Heart right ventricle (tissue), 16 donors: ENCODE measurements at regions not wholly inside any gene's neighbourhood (a gene's known extent, or its start where the extent isn't known, plus 50 kb on each side); places are given as distances from the start of the nearest gene placed in this dataset.

Experiments used
- ATAC-seq, 8 donors: fragments of 200-7000 bp; cut with Tn5 transposase; one replicate each; pipeline ENCODE4 v1.9.1; 2020; ENCODE audit warnings: mild to moderate bottlenecking in 8 of 8, moderate library complexity in 8 of 8, moderate number of reproducible peaks in 1 of 8
- DNase-seq, 2 donors: peaks; one replicate each; pipeline ENCODE4 v3.0.0-alpha.2; 2020
- H3K27ac ChIP-seq, 10 donors: fragments of 200-600 bp; sonication (generic) in 2 of 10; one replicate each; pipeline versions ENCODE4 v1.5.0 to v1.8.0; 2020 to 2022; ENCODE audit warnings: mild to moderate bottlenecking in 3 of 10
- H3K27me3 ChIP-seq, 7 donors: fragments of 200-600 bp; one replicate each; pipeline ENCODE4 v1.8.0; 2021 to 2022; ENCODE audit warnings: mild to moderate bottlenecking in 2 of 7
- H3K36me3 ChIP-seq, 9 donors: fragments of 200-600 bp; sonication (generic) in 1 of 9; one replicate each; pipeline versions ENCODE4 v1.5.0 to v1.8.0; 2020 to 2022; ENCODE audit warnings: mild to moderate bottlenecking in 2 of 9
- H3K4me1 ChIP-seq, 9 donors: fragments of 200-600 bp; sonication (generic) in 1 of 9; one replicate each; pipeline versions ENCODE4 v1.5.0 to v1.8.0; 2020 to 2022; ENCODE audit warnings: mild to moderate bottlenecking in 4 of 9
- H3K4me3 ChIP-seq, 10 donors: fragments of 200-600 bp; sonication (generic) in 2 of 10; one replicate each; pipeline versions ENCODE4 v1.5.0 to v1.8.0; 2020 to 2022; ENCODE audit warnings: mild to moderate bottlenecking in 7 of 10, moderate library complexity in 2 of 10
- H3K9me3 ChIP-seq, 11 donors: fragments of 200-600 bp in 10 of 11; sonication (generic) in 2 of 11; one replicate each; pipeline versions ENCODE4 v1.5.0 to v1.8.0; 2013 to 2022; ENCODE audit warnings: mild to moderate bottlenecking in 2 of 11, control low read depth in 1 of 11, moderate library complexity in 1 of 11
- WGBS, 2 donors: extraction: QIAGEN DNeasy Blood & Tissue Kit; methylation state at CpG; one replicate each; pipeline ENCODE4 v1.1.7; 2013; ENCODE audit warnings: inconsistent platforms in 1 of 2; 5-methylcytosine and 5-hydroxymethylcytosine counted together
- intact Hi-C, 10 donors: fragments of 100-400 bp; cut with DNase I; formaldehyde crosslinking; loops; one replicate each; pipeline versions ENCODE4 v1.11.1 to v1.14.2; 2022
- TF ChIP-seq, protein P1 (sequence below), 9 donors: fragments of 200-600 bp; sonication (generic) in 2 of 9; IDR thresholded peaks; one replicate each; pipeline versions ENCODE4 v1.5.0 to v1.8.0; 2021 to 2022; ENCODE audit warnings: antibody characterized with exemption in 9 of 9, mild to moderate bottlenecking in 5 of 9, moderate library complexity in 1 of 9
- donor health status: Arrhythmogenic right ventricular cardiomyopathy.
- donor health status: ischemic (EF 13 %, LVEDD 7.1; RV severe dilation, severe dysfunction).
- donor health status: healthy with polysubstance abuse.
- donor health status: DM: no; HTN: yes; CAD: no.
- donor health status: DM: no; HTN: no; CAD: no.
- donor health status: ischemic (EF 25% LVEDD 6.9; RV normal size, moderate dysfunction).
- donor health status: ischemic (EF 25% LVEDD 5.7; RV mildly dilated, moderate dysfunction).
- donor health status: healthy.
- donor health status: DM: yes; HTN: yes; CAD: no.
- donor health status: Ischemic cardiomyopathy.
- donor health status: ischemic (EF 35%, LVEDD 5.7; RV mildly dilated, moderate dysfunction).
- donor health status: nonischemic (EF 11% LVEDD 7.7; RV severe dilation, severe dysfunction).
- donor health status: DM: yes; HTN: yes; CAD: no.
- donor health status: PGD.
- donor health status: ischemic (EF 29% LVEDD 5.4; RV normal size, mild dysfunction).
- donor health status: nonischemic (EF 23%, LVEDD 6.1; RV moderate dilation, normal function).

- DNase-seq, result no peak
- intact Hi-C loops, result no loop called here
- 63 to 70% methylated on average over 1 of the region's 1 CpG for WGBS, 2 donors
- no peaks in the 10 kb centered on the region for H3K9me3 ChIP-seq
- no peak overlapping the region for H3K27ac ChIP-seq
- H3K27me3 ChIP-seq, result no peaks in the 10 kb centered on the region
- no peak overlapping the region for H3K4me3 ChIP-seq
- TF ChIP-seq, protein P1, sequence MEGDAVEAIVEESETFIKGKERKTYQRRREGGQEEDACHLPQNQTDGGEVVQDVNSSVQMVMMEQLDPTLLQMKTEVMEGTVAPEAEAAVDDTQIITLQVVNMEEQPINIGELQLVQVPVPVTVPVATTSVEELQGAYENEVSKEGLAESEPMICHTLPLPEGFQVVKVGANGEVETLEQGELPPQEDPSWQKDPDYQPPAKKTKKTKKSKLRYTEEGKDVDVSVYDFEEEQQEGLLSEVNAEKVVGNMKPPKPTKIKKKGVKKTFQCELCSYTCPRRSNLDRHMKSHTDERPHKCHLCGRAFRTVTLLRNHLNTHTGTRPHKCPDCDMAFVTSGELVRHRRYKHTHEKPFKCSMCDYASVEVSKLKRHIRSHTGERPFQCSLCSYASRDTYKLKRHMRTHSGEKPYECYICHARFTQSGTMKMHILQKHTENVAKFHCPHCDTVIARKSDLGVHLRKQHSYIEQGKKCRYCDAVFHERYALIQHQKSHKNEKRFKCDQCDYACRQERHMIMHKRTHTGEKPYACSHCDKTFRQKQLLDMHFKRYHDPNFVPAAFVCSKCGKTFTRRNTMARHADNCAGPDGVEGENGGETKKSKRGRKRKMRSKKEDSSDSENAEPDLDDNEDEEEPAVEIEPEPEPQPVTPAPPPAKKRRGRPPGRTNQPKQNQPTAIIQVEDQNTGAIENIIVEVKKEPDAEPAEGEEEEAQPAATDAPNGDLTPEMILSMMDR (IDR thresholded peaks at IDR 0.05), result no peak
- ATAC-seq, result no peak
- no peaks in the 10 kb centered on the region for H3K4me1 ChIP-seq
- H3K36me3 ChIP-seq, result no peaks in the 10 kb centered on the region
Measured at GRCh38 chr18:29251681-29252080, 1074.8 kb upstream of the CDH2 start.

DNA sequence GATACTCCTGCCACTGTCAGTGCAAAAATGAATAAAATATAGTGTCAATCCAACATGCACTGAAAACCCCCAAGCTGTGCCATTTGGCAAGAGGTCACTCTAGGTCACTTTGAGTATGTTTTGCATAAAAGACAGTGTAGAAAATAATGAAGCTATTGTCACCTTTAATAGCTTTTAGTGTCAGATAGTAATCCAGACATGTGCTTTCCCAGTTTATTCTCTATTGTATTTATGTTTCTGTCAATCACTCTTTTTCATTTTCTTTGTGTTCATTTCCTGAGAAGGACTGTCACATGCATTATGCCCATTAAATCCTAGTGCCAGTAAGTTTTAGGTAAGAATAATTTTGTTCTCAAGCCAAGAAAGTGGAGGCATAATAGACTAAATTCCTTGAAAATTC is 1073.9 kb upstream of the CDH2 start:
- Histone ChIP-seq H3K27me3 (no peaks in the 10 kb centered on the region), H3K4me3 (no peak overlapping the region), H3K27ac (no peak overlapping the region), H3K9me3 (no peaks in the 10 kb centered on the region), H3K36me3 (no peaks in the 10 kb centered on the region), H3K4me1 (no peaks in the 10 kb centered on the region)
- DNase-seq (no peak), ATAC-seq (no peak)
- TF ChIP-seq, protein P1 (IDR thresholded peaks at IDR 0.05), result no peak
- intact Hi-C loops, result no loop called here

DNA sequence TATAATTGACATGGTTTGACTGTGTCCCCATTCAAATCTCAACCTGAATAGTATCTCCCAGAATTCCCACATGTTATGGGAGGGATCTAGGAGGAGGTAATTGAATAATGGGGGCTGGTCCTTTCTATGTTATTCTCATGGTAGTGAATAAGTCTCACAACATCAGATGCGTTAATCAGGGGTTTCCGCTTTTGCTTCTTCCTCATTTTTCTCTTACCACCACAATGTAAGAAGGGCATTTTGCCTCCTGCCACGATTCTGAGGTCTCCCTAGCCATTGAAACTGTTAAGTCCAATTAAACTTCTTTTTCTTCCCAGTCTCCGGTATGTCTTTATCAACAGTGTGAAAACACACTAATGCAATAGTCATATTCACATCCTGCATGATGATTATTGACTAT is 1073.3 kb upstream of the CDH2 start:
- no peaks in the 10 kb centered on the region for H3K27me3 ChIP-seq
- H3K4me3 ChIP-seq, result no peak overlapping the region
- TF ChIP-seq, protein P1 (IDR thresholded peaks at IDR 0.05), result no peak
- 79 to 84% methylated on average over 4 of the region's 4 CpGs for WGBS, 2 donors
- no peak for ATAC-seq
- H3K4me1 ChIP-seq, result no peaks in the 10 kb centered on the region
- intact Hi-C loops, result no loop called here
- no peak overlapping the region for H3K27ac ChIP-seq
- no peak for DNase-seq
- H3K9me3 ChIP-seq, result no peaks in the 10 kb centered on the region
- H3K36me3 ChIP-seq, result no peaks in the 10 kb centered on the region

- WGBS, 2 donors, result 87 to 89% methylated on average over 2 of the region's 2 CpGs
Measured at GRCh38 chr18:29248805-29249204, 1071.9 kb upstream of the CDH2 start.

More at GRCh38 chr18:29248805-29249204, 1071.9 kb upstream of the CDH2 start:
- H3K27me3 ChIP-seq, result no peaks in the 10 kb centered on the region
- no peaks in the 10 kb centered on the region for H3K36me3 ChIP-seq
- ATAC-seq (no peak), DNase-seq (no peak)
- TF ChIP-seq, protein P1 (IDR thresholded peaks at IDR 0.05), result no peak
- intact Hi-C loops, result loop anchor here in 1 of 10 donors (5.0 kb wide), 1 partner anchor 1597 kb away; no protein-coding TSS in a partner anchor
- H3K4me3 ChIP-seq, result no peak overlapping the region
- no peaks in the 10 kb centered on the region for H3K4me1 ChIP-seq
- no peaks in the 10 kb centered on the region for H3K9me3 ChIP-seq
- no peak overlapping the region for H3K27ac ChIP-seq
